GM12878 (cell line): ENCODE measurements at regions not wholly inside any gene's neighbourhood (a gene's known extent, or its start where the extent isn't known, plus 50 kb on each side); places are given as distances from the start of the nearest gene placed in this dataset.

Experiments
- ESRRA ChIP-seq: IDR thresholded peaks from 2 replicates; pipeline ENCODE4 v1.6.1; 2012; ENCODE audit warnings: mild to moderate bottlenecking, low read length, improper control_type of control experiment
- JUNB ChIP-seq: IDR thresholded peaks from 2 replicates; pipeline ENCODE4 v1.6.1; 2016; ENCODE audit warnings: antibody characterized with exemption, mild to moderate bottlenecking
- NFXL1 ChIP-seq: fragments of 450-650 bp; IDR thresholded peaks from 2 replicates; pipeline ENCODE4 v1.6.1; 2017; ENCODE audit warnings: antibody characterized with exemption, mild to moderate bottlenecking, borderline replicate concordance
- NFYA ChIP-seq: IDR thresholded peaks from 2 replicates; pipeline ENCODE4 v1.6.1; 2011; ENCODE audit warnings: low read depth, mild to moderate bottlenecking, low read length, improper control_type of control experiment, borderline replicate concordance
- NFYB ChIP-seq: IDR thresholded peaks from 2 replicates; pipeline ENCODE4 v1.6.1; 2011; ENCODE audit warnings: low read depth, mild to moderate bottlenecking, low read length, improper control_type of control experiment, moderate library complexity; ENCODE audit not compliant: insufficient read depth
- RAD21 ChIP-seq: IDR thresholded peaks from 2 replicates; pipeline ENCODE4 v1.6.1; 2011; ENCODE audit warnings: mild to moderate bottlenecking, low read depth, low read length, moderate library complexity; ENCODE audit not compliant: insufficient read depth
- TF ChIP-seq, protein P1 (sequence below): fragments of 450-650 bp; IDR thresholded peaks from 2 replicates; pipeline ENCODE4 v1.6.1; 2016; ENCODE audit warnings: mild to moderate bottlenecking, moderate library complexity, borderline replicate concordance
- TF ChIP-seq, protein P2 (sequence below): IDR thresholded peaks from 2 replicates; pipeline ENCODE4 v1.6.1; 2012; ENCODE audit warnings: low read depth, low read length, improper control_type of control experiment
- TF ChIP-seq, protein P3 (sequence below), 3 experiments: IDR thresholded peaks in 2 of 3; conservative IDR thresholded peaks in 1 of 3; 2 replicates each; pipeline ENCODE4 v1.5.1; 2011; ENCODE audit warnings: low read depth in 3 of 3, low read length in 3 of 3, mild to moderate bottlenecking in 3 of 3, control low read depth in 2 of 3, moderate library complexity in 2 of 3, inconsistent platforms in 1 of 3, mixed read lengths in 1 of 3; ENCODE audit not compliant: control insufficient read depth in 2 of 3, insufficient read depth in 1 of 3; ENCODE audit errors: extremely low read depth in 1 of 3
- TF ChIP-seq, protein P4 (sequence below): fragments of 450-650 bp; conservative IDR thresholded peaks from 2 replicates; pipeline ENCODE4 v1.6.1; 2017; ENCODE audit warnings: mild to moderate bottlenecking, moderate library complexity
- TF ChIP-seq, protein P5 (sequence below): fragments of 450-650 bp; IDR thresholded peaks from 2 replicates; pipeline ENCODE4 v1.6.1; 2017; ENCODE audit warnings: mild to moderate bottlenecking
- TF ChIP-seq, protein P6 (sequence below): IDR thresholded peaks from 2 replicates; pipeline ENCODE4 v1.6.1; 2012; ENCODE audit warnings: low read length, inconsistent platforms
- TF ChIP-seq, protein P7 (sequence below): IDR thresholded peaks from 2 replicates; pipeline ENCODE4 v1.6.1; 2012; ENCODE audit warnings: mild to moderate bottlenecking, low read depth, low read length

DNA sequence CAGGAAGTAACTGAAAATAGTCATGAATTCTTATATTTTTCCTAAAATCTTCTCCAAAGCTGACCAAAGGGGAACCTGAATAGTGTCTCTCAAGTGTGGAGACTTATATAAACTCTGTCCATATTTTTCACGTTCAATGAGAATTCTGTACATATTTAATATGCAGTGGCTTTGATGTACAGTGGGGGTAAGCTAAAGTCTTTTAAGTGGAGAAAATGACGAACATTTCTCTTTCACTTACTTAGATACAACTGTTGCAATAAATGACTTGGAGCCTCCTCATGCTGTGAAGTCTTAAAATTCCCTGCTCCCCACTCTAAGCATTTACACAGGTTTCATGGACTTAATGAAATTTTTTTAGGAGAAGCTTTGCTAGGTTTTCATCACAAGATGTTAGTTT lies 1196.7 kb downstream of the EFNB2 start (continued):
- TF ChIP-seq, protein P1, sequence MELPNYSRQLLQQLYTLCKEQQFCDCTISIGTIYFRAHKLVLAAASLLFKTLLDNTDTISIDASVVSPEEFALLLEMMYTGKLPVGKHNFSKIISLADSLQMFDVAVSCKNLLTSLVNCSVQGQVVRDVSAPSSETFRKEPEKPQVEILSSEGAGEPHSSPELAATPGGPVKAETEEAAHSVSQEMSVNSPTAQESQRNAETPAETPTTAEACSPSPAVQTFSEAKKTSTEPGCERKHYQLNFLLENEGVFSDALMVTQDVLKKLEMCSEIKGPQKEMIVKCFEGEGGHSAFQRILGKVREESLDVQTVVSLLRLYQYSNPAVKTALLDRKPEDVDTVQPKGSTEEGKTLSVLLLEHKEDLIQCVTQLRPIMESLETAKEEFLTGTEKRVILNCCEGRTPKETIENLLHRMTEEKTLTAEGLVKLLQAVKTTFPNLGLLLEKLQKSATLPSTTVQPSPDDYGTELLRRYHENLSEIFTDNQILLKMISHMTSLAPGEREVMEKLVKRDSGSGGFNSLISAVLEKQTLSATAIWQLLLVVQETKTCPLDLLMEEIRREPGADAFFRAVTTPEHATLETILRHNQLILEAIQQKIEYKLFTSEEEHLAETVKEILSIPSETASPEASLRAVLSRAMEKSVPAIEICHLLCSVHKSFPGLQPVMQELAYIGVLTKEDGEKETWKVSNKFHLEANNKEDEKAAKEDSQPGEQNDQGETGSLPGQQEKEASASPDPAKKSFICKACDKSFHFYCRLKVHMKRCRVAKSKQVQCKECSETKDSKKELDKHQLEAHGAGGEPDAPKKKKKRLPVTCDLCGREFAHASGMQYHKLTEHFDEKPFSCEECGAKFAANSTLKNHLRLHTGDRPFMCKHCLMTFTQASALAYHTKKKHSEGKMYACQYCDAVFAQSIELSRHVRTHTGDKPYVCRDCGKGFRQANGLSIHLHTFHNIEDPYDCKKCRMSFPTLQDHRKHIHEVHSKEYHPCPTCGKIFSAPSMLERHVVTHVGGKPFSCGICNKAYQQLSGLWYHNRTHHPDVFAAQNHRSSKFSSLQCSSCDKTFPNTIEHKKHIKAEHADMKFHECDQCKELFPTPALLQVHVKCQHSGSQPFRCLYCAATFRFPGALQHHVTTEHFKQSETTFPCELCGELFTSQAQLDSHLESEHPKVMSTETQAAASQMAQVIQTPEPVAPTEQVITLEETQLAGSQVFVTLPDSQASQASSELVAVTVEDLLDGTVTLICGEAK = no peak
- TF ChIP-seq, protein P2, sequence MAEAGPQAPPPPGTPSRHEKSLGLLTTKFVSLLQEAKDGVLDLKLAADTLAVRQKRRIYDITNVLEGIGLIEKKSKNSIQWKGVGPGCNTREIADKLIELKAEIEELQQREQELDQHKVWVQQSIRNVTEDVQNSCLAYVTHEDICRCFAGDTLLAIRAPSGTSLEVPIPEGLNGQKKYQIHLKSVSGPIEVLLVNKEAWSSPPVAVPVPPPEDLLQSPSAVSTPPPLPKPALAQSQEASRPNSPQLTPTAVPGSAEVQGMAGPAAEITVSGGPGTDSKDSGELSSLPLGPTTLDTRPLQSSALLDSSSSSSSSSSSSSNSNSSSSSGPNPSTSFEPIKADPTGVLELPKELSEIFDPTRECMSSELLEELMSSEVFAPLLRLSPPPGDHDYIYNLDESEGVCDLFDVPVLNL = no peak
- TF ChIP-seq JUNB = no peak
- TF ChIP-seq, protein P3, sequence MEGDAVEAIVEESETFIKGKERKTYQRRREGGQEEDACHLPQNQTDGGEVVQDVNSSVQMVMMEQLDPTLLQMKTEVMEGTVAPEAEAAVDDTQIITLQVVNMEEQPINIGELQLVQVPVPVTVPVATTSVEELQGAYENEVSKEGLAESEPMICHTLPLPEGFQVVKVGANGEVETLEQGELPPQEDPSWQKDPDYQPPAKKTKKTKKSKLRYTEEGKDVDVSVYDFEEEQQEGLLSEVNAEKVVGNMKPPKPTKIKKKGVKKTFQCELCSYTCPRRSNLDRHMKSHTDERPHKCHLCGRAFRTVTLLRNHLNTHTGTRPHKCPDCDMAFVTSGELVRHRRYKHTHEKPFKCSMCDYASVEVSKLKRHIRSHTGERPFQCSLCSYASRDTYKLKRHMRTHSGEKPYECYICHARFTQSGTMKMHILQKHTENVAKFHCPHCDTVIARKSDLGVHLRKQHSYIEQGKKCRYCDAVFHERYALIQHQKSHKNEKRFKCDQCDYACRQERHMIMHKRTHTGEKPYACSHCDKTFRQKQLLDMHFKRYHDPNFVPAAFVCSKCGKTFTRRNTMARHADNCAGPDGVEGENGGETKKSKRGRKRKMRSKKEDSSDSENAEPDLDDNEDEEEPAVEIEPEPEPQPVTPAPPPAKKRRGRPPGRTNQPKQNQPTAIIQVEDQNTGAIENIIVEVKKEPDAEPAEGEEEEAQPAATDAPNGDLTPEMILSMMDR (IDR thresholded peaks at IDR 0.05 in 2 of 3, conservative IDR thresholded peaks at IDR 0.05 in 1 of 3; ENCODE audit: control insufficient read depth in 2 of 3, extremely low read depth in 1 of 3, insufficient read depth in 1 of 3, low read depth in 3 of 3, low read length in 3 of 3) = no peak
- no peak for TF ChIP-seq NFYB
- TF ChIP-seq, protein P4, sequence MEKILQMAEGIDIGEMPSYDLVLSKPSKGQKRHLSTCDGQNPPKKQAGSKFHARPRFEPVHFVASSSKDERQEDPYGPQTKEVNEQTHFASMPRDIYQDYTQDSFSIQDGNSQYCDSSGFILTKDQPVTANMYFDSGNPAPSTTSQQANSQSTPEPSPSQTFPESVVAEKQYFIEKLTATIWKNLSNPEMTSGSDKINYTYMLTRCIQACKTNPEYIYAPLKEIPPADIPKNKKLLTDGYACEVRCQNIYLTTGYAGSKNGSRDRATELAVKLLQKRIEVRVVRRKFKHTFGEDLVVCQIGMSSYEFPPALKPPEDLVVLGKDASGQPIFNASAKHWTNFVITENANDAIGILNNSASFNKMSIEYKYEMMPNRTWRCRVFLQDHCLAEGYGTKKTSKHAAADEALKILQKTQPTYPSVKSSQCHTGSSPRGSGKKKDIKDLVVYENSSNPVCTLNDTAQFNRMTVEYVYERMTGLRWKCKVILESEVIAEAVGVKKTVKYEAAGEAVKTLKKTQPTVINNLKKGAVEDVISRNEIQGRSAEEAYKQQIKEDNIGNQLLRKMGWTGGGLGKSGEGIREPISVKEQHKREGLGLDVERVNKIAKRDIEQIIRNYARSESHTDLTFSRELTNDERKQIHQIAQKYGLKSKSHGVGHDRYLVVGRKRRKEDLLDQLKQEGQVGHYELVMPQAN = no peak
- no peak for TF ChIP-seq NFYA
- TF ChIP-seq, protein P5, sequence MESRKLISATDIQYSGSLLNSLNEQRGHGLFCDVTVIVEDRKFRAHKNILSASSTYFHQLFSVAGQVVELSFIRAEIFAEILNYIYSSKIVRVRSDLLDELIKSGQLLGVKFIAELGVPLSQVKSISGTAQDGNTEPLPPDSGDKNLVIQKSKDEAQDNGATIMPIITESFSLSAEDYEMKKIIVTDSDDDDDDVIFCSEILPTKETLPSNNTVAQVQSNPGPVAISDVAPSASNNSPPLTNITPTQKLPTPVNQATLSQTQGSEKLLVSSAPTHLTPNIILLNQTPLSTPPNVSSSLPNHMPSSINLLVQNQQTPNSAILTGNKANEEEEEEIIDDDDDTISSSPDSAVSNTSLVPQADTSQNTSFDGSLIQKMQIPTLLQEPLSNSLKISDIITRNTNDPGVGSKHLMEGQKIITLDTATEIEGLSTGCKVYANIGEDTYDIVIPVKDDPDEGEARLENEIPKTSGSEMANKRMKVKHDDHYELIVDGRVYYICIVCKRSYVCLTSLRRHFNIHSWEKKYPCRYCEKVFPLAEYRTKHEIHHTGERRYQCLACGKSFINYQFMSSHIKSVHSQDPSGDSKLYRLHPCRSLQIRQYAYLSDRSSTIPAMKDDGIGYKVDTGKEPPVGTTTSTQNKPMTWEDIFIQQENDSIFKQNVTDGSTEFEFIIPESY = no peak
- TF ChIP-seq, protein P6, sequence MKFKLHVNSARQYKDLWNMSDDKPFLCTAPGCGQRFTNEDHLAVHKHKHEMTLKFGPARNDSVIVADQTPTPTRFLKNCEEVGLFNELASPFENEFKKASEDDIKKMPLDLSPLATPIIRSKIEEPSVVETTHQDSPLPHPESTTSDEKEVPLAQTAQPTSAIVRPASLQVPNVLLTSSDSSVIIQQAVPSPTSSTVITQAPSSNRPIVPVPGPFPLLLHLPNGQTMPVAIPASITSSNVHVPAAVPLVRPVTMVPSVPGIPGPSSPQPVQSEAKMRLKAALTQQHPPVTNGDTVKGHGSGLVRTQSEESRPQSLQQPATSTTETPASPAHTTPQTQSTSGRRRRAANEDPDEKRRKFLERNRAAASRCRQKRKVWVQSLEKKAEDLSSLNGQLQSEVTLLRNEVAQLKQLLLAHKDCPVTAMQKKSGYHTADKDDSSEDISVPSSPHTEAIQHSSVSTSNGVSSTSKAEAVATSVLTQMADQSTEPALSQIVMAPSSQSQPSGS = no peak
- TF ChIP-seq ESRRA = no peak
- TF ChIP-seq NFXL1 = no peak
- no peak for TF ChIP-seq RAD21
- TF ChIP-seq, protein P7, sequence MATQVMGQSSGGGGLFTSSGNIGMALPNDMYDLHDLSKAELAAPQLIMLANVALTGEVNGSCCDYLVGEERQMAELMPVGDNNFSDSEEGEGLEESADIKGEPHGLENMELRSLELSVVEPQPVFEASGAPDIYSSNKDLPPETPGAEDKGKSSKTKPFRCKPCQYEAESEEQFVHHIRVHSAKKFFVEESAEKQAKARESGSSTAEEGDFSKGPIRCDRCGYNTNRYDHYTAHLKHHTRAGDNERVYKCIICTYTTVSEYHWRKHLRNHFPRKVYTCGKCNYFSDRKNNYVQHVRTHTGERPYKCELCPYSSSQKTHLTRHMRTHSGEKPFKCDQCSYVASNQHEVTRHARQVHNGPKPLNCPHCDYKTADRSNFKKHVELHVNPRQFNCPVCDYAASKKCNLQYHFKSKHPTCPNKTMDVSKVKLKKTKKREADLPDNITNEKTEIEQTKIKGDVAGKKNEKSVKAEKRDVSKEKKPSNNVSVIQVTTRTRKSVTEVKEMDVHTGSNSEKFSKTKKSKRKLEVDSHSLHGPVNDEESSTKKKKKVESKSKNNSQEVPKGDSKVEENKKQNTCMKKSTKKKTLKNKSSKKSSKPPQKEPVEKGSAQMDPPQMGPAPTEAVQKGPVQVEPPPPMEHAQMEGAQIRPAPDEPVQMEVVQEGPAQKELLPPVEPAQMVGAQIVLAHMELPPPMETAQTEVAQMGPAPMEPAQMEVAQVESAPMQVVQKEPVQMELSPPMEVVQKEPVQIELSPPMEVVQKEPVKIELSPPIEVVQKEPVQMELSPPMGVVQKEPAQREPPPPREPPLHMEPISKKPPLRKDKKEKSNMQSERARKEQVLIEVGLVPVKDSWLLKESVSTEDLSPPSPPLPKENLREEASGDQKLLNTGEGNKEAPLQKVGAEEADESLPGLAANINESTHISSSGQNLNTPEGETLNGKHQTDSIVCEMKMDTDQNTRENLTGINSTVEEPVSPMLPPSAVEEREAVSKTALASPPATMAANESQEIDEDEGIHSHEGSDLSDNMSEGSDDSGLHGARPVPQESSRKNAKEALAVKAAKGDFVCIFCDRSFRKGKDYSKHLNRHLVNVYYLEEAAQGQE = no peak
